ENCODE measurements at regions not wholly inside any gene's neighbourhood (a gene's known extent, or its start where the extent isn't known, plus 50 kb on each side); places are given as distances from the start of the nearest gene placed in this dataset.

- no peak for TF ChIP-seq CTCF (conservative IDR thresholded peaks at IDR 0.05; ENCODE audit: low read depth in 2 of 2)
- no peak for TF ChIP-seq EZH2 (IDR thresholded peaks at IDR 0.05; ENCODE audit: low read depth, unreplicated experiment)
- no peak for TF ChIP-seq REST (IDR thresholded peaks at IDR 0.05; ENCODE audit: unreplicated experiment)
These were observed 380.3 kb downstream of the PCNX1 start for GRCh38 chr14:71287567-71287966.

Data from GM23338 (cell line).